ENCODE measurements at regions not wholly inside any gene's neighbourhood (a gene's known extent, or its start where the extent isn't known, plus 50 kb on each side); places are given as distances from the start of the nearest gene placed in this dataset.

DNA sequence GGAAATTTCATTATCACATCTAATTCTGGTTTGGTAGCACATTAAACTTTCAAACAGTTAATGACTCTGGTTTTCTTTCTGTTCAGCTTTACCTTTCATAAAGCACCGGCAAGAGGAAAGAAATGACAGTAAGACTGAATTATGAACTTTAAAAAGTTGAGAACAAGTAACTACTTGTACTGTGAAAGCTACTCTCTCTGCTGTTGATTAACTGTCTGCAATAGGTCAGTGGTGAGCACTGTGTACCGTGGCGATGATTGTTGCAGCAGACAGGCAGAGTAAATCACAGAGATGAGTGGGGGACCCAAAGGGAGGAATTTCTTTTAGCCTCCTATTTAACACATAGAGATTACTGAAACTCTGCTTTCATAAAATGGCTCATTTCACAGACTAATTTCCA lies 74.0 kb upstream of the MEF2C start:
- no peak for DNase-seq (ENCODE audit: low spot score)

DNA sequence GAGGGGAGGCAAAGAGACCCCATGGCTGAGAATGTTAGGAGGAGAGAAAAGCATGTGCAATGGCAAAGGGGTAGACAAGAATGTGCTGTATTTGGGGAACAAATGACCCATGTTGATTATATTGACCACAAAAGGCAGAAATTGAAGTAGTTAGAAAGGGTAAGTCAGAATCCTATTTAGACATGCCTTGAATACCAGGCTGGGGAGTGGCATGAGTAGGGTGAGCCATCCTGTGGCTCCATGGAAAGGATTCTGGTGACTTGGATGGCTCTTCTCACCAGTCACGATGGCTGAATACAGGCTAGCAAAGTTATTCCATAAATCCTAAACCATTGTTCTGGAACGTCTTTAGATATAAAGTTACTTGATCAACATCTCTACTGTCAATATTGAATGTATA lies 73.4 kb upstream of the MEF2C start:
- no peak for TF ChIP-seq CTCF (conservative IDR thresholded peaks at IDR 0.05; ENCODE audit: low read depth)
- CTCF ChIA-PET, result no interaction called here
- POLR2A ChIA-PET (ENCODE audit: low non-redundant PET), result no interaction called here
- H3K27ac ChIP-seq, result no peak overlapping the region
- peak; percentile 4 for DNase-seq (ENCODE audit: low spot score)

More for the DNA sequence above, 74.0 kb upstream of the MEF2C start:
- ChIA-PET CTCF (no interaction called here), POLR2A (ENCODE audit: low non-redundant PET) (no interaction called here)
- TF ChIP-seq CTCF (conservative IDR thresholded peaks at IDR 0.05; ENCODE audit: low read depth), result no peak
- H3K27ac ChIP-seq, result no peak overlapping the region

GRCh38 chr5:88955403-88955802 lies 72.4 kb upstream of the MEF2C start:
- H3K27ac ChIP-seq, result no peak overlapping the region
- no peak for DNase-seq (ENCODE audit: low spot score)
- TF ChIP-seq CTCF (conservative IDR thresholded peaks at IDR 0.05; ENCODE audit: low read depth), result no peak
- ChIA-PET POLR2A (ENCODE audit: low non-redundant PET) (no interaction called here), CTCF (interaction anchor here (0.5 kb wide), 1 partner anchor 226 kb away, joined by 3 read pairs; no protein-coding TSS in a partner anchor)

GRCh38 chr5:88954511-88954910 lies 71.5 kb upstream of the MEF2C start:
- DNase-seq (ENCODE audit: low spot score), result no peak
- no peak overlapping the region for H3K27ac ChIP-seq
- ChIA-PET CTCF (no interaction called here), POLR2A (ENCODE audit: low non-redundant PET) (no interaction called here)
- no peak for TF ChIP-seq CTCF (conservative IDR thresholded peaks at IDR 0.05; ENCODE audit: low read depth)

GRCh38 chr5:88952996-88953643 lies 70.1 kb upstream of the MEF2C start:
- no peak overlapping the region for H3K27ac ChIP-seq
- TF ChIP-seq CTCF (conservative IDR thresholded peaks at IDR 0.05; ENCODE audit: low read depth), result no peak
- POLR2A ChIA-PET (ENCODE audit: low non-redundant PET), result no interaction called here
- DNase-seq (ENCODE audit: low spot score), result no peak
- CTCF ChIA-PET, result no interaction called here

GRCh38 chr5:88952344-88952743 lies 69.4 kb upstream of the MEF2C start:
- POLR2A ChIA-PET (ENCODE audit: low non-redundant PET), result no interaction called here
- peak; percentile 13 for DNase-seq (ENCODE audit: low spot score)
- CTCF ChIA-PET, result no interaction called here
- no peak overlapping the region for H3K27ac ChIP-seq
- no peak for TF ChIP-seq CTCF (conservative IDR thresholded peaks at IDR 0.05; ENCODE audit: low read depth)
